MM.1S (cell line): ENCODE measurements at regions not wholly inside any gene's neighbourhood (a gene's known extent, or its start where the extent isn't known, plus 50 kb on each side); places are given as distances from the start of the nearest gene placed in this dataset.
A peak's percentile ranks its signal among the peaks of the same experiment; 100 is the strongest.

Experiments
- DNase-seq: peaks from one replicate; pipeline ENCODE4 v3.0.0-alpha.2; 2015
- H2AFZ ChIP-seq: fragments of 300-600 bp; sonication (generic); 2 replicates; pipeline ENCODE4 v1.6.0; 2016; ENCODE audit warnings: antibody characterized with exemption, low read length
- H3F3A ChIP-seq: fragments of 300-600 bp; sonication (generic); 2 replicates; pipeline ENCODE4 v1.6.1; 2016; ENCODE audit warnings: mild to moderate bottlenecking, antibody characterized with exemption, low read length, moderate library complexity, mixed read lengths; ENCODE audit not compliant: insufficient read depth
- H3K27ac ChIP-seq: fragments of 300-600 bp; sonication (generic); 2 replicates; pipeline ENCODE4 v1.5.1; 2016; ENCODE audit warnings: mild to moderate bottlenecking, low read length
- H3K27me3 ChIP-seq: fragments of 300-600 bp; sonication (generic); replicated peaks from 2 replicates; pipeline ENCODE4 v1.6.0; 2016; ENCODE audit warnings: low read length; ENCODE audit not compliant: insufficient read depth
- H3K36me3 ChIP-seq: fragments of 300-600 bp; sonication (generic); replicated peaks from 2 replicates; pipeline ENCODE4 v1.6.1; 2016; ENCODE audit warnings: mild to moderate bottlenecking, low read length, mixed read lengths; ENCODE audit not compliant: insufficient read depth
- H3K4me1 ChIP-seq: fragments of 300-600 bp; sonication (generic); 2 replicates; pipeline ENCODE4 v1.6.1; 2016; ENCODE audit warnings: low read length, mixed read lengths
- H3K4me2 ChIP-seq: fragments of 300-600 bp; sonication (generic); 2 replicates; pipeline ENCODE4 v1.6.0; 2016; ENCODE audit warnings: low read depth, low read length
- H3K4me3 ChIP-seq: fragments of 300-600 bp; sonication (generic); 2 replicates; pipeline ENCODE4 v1.5.1; 2016; ENCODE audit warnings: low read length, mixed read lengths
- H3K79me2 ChIP-seq: fragments of 300-600 bp; sonication (generic); 2 replicates; pipeline ENCODE4 v1.6.1; 2016; ENCODE audit warnings: mixed run types, low read length, mixed read lengths
- H3K9ac ChIP-seq: fragments of 300-600 bp; sonication (generic); 2 replicates; pipeline ENCODE4 v1.6.1; 2016; ENCODE audit warnings: low read length, mixed read lengths
- H3K9me2 ChIP-seq: fragments of 300-600 bp; sonication (generic); replicated peaks from 2 replicates; pipeline ENCODE4 v1.6.1; 2016; ENCODE audit warnings: mild to moderate bottlenecking, low read length, mixed read lengths; ENCODE audit not compliant: insufficient read depth
- H3K9me3 ChIP-seq: fragments of 300-600 bp; sonication (generic); replicated peaks from 2 replicates; pipeline ENCODE4 v1.6.1; 2016; ENCODE audit warnings: mild to moderate bottlenecking, low read length, mixed read lengths; ENCODE audit not compliant: insufficient read depth
- H4K20me1 ChIP-seq: fragments of 300-600 bp; sonication (generic); 2 replicates; pipeline ENCODE4 v1.6.1; 2016; ENCODE audit warnings: mild to moderate bottlenecking, low read length, moderate library complexity, mixed read lengths; ENCODE audit not compliant: insufficient read depth
- CTCF ChIP-seq: fragments of 300-600 bp; sonication (generic); IDR thresholded peaks from 2 replicates; pipeline ENCODE4 v1.5.1; 2016; ENCODE audit warnings: antibody characterized with exemption, low read length, mixed read lengths
- EZH2 ChIP-seq: fragments of 300-600 bp; sonication (generic); optimal IDR thresholded peaks from 2 replicates; pipeline ENCODE3; 2017; ENCODE audit warnings: low read depth, mild to moderate bottlenecking, antibody characterized with exemption, low read length, mixed read lengths
- EZH2phosphoT487 ChIP-seq: fragments of 300-600 bp; sonication (generic); IDR thresholded peaks from 2 replicates; pipeline ENCODE4 v1.6.1; 2018; ENCODE audit warnings: antibody characterized with exemption, low read length

GRCh38 chr6:56843476-56844349, 111.2 kb upstream of the BEND6 start:
- H3K9me2 ChIP-seq = no peaks in the 10 kb centered on the region
- H4K20me1 ChIP-seq = no peaks in the 10 kb centered on the region
- peak overlapping the region; percentile 75; the same call in 1 of the 2 replicates for H3K27ac ChIP-seq
- no peaks in the 10 kb centered on the region for H3K36me3 ChIP-seq
- H3F3A ChIP-seq = no peaks in the 10 kb centered on the region; the same call in 1 of the 2 replicates
- no peaks in the 10 kb centered on the region for H3K9me3 ChIP-seq
- H3K4me3 ChIP-seq = peak overlapping the region; percentile 88
- H3K27me3 ChIP-seq = no peaks in the 10 kb centered on the region
- DNase-seq = peak; percentile 91
- H3K4me1 ChIP-seq = peaks cover 28% of the 10 kb centered on the region
- H2AFZ ChIP-seq = peak overlapping the region; percentile 87
- H3K4me2 ChIP-seq = peak overlapping the region; percentile 59
- TF ChIP-seq EZH2 (no peak), EZH2phosphoT487 (no peak), CTCF (peak; percentile 74)
- H3K9ac ChIP-seq = peak overlapping the region; percentile 68; the same call in 1 of the 2 replicates
- peaks cover 45% of the 10 kb centered on the region for H3K79me2 ChIP-seq

GRCh38 chr6:56842686-56843475, 112.0 kb upstream of the BEND6 start:
- H3K27ac ChIP-seq = peak overlapping the region; percentile 50; the same call in 1 of the 2 replicates
- TF ChIP-seq CTCF (no peak), EZH2phosphoT487 (no peak), EZH2 (no peak)
- H3F3A ChIP-seq = no peaks in the 10 kb centered on the region; the same call in 1 of the 2 replicates

GRCh38 chr6:56841751-56842150, 113.2 kb upstream of the BEND6 start:
- Histone ChIP-seq H3K27ac (no peak overlapping the region), H3K79me2 (peaks cover 64% of the 10 kb centered on the region), H3F3A (no peaks in the 10 kb centered on the region; the same call in 1 of the 2 replicates), H3K4me2 (peak overlapping the region; percentile 80), H3K27me3 (no peaks in the 10 kb centered on the region), H3K36me3 (no peaks in the 10 kb centered on the region), H3K9ac (peak overlapping the region; percentile 63; the same call in 1 of the 2 replicates), H3K9me3 (no peaks in the 10 kb centered on the region), H3K9me2 (no peaks in the 10 kb centered on the region), H4K20me1 (no peaks in the 10 kb centered on the region), H3K4me1 (peaks cover 29% of the 10 kb centered on the region), H3K4me3 (peak overlapping the region; percentile 77), H2AFZ (no peak overlapping the region)
- no peak for TF ChIP-seq EZH2phosphoT487
- TF ChIP-seq CTCF = no peak
- TF ChIP-seq EZH2 = no peak
- DNase-seq = no peak

More at GRCh38 chr6:56842686-56843475, 112.0 kb upstream of the BEND6 start:
- Histone ChIP-seq H3K36me3 (no peaks in the 10 kb centered on the region), H4K20me1 (no peaks in the 10 kb centered on the region), H2AFZ (peak overlapping the region; percentile 55), H3K4me3 (peak overlapping the region; percentile 77), H3K4me2 (peak overlapping the region; percentile 80), H3K9me2 (no peaks in the 10 kb centered on the region), H3K9me3 (no peaks in the 10 kb centered on the region), H3K9ac (peak overlapping the region; percentile 63), H3K79me2 (peaks cover 53% of the 10 kb centered on the region), H3K27me3 (no peaks in the 10 kb centered on the region), H3K4me1 (peaks cover 29% of the 10 kb centered on the region)
- DNase-seq = peak; percentile 36
